Chondrocyte (in vitro differentiated cells): ENCODE measurements at regions not wholly inside any gene's neighbourhood (a gene's known extent, or its start where the extent isn't known, plus 50 kb on each side); places are given as distances from the start of the nearest gene placed in this dataset.
A peak's percentile ranks its signal among the peaks of the same experiment; 100 is the strongest.

Experiments
- DNase-seq: peaks from one replicate; pipeline ENCODE4 v3.0.0; 2021; ENCODE audit warnings: mixed read lengths, low spot score
- H3K27ac Mint-ChIP-seq: one replicate; pipeline ENCODE4 v1.8.0; 2021; ENCODE audit warnings: mild to moderate bottlenecking, moderate library complexity, mixed read lengths; ENCODE audit not compliant: unreplicated experiment
- H3K27me3 Mint-ChIP-seq: 2 replicates; pipeline ENCODE4 v1.8.0; 2021; ENCODE audit warnings: low read depth, mixed read lengths
- H3K36me3 Mint-ChIP-seq: 2 replicates; pipeline ENCODE4 v1.8.0; 2021; ENCODE audit warnings: low read depth, mixed read lengths
- H3K4me1 Mint-ChIP-seq: 2 replicates; pipeline ENCODE4 v1.8.0; 2021; ENCODE audit warnings: low read depth, mild to moderate bottlenecking, mixed read lengths
- H3K4me3 Mint-ChIP-seq: one replicate; pipeline ENCODE4 v1.8.0; 2021; ENCODE audit warnings: mild to moderate bottlenecking, moderate library complexity, mixed read lengths; ENCODE audit not compliant: unreplicated experiment
- H3K9me3 Mint-ChIP-seq: 2 replicates; pipeline ENCODE4 v1.8.0; 2021; ENCODE audit warnings: low read depth, mixed read lengths
- TF ChIP-seq, protein P1 (sequence below): fragments of 200-600 bp; sonication (generic); IDR thresholded peaks from 2 replicates; pipeline ENCODE4 v1.5.0; 2021; ENCODE audit warnings: antibody characterized with exemption, mild to moderate bottlenecking, moderate library complexity

DNA sequence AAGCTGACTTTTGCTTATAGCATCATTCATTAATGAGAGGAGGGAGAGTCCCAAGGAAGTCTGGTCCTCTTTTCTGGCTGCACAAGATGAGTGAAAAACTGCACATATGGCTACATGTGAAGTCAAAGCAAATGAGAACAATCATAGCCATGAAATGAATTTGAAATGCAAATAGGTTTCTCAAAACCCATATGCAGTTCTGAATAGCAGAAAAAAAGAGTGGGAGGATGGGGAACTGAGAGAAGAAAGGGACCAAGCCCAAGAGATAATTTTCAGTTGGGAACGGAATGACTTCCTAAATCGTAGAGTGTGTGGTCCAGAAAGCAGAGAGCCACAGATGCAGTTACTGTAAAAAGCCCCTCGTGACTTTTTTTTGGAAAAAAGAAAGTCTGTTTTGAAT, 66.3 kb downstream of the GTPBP8 start:
- TF ChIP-seq, protein P1, sequence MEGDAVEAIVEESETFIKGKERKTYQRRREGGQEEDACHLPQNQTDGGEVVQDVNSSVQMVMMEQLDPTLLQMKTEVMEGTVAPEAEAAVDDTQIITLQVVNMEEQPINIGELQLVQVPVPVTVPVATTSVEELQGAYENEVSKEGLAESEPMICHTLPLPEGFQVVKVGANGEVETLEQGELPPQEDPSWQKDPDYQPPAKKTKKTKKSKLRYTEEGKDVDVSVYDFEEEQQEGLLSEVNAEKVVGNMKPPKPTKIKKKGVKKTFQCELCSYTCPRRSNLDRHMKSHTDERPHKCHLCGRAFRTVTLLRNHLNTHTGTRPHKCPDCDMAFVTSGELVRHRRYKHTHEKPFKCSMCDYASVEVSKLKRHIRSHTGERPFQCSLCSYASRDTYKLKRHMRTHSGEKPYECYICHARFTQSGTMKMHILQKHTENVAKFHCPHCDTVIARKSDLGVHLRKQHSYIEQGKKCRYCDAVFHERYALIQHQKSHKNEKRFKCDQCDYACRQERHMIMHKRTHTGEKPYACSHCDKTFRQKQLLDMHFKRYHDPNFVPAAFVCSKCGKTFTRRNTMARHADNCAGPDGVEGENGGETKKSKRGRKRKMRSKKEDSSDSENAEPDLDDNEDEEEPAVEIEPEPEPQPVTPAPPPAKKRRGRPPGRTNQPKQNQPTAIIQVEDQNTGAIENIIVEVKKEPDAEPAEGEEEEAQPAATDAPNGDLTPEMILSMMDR: no peak
- H3K27ac Mint-ChIP-seq: no peak overlapping the region
- no peaks in the 10 kb centered on the region for H3K36me3 Mint-ChIP-seq
- no peak for DNase-seq
- peaks cover 4% of the 10 kb centered on the region for H3K4me1 Mint-ChIP-seq
- peaks cover 4% of the 10 kb centered on the region for H3K9me3 Mint-ChIP-seq
- H3K4me3 Mint-ChIP-seq: no peak overlapping the region
- no peaks in the 10 kb centered on the region for H3K27me3 Mint-ChIP-seq

DNA sequence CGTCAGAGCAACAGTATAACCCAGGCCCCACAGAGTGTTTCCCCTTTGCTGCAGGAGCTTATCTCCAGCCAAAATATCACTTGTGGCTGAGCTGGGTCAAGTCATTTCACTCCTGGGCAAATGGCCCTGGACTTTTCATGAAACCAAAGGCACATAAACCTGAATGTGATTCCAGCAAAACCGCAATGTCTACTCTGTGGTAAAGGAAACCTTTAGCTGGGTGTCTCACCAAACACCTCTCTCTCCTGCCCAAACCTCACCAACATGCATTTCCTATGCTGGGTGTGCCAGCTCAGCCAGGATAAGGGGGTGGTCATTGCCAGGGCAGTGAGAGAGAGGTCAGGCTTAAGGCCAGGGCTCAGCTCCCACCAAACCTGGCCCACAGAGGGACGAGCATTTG, 67.4 kb downstream of the GTPBP8 start:
- Mint-ChIP-seq H3K27me3 (no peaks in the 10 kb centered on the region), H3K36me3 (no peaks in the 10 kb centered on the region), H3K9me3 (peaks cover 8% of the 10 kb centered on the region), H3K4me3 (no peak overlapping the region), H3K27ac (no peak overlapping the region), H3K4me1 (peaks cover 6% of the 10 kb centered on the region)
- no peak for DNase-seq
- TF ChIP-seq, protein P1: no peak

GRCh38 chr3:113062705-113063104, 71.9 kb downstream of the GTPBP8 start:
- Mint-ChIP-seq H3K4me3 (no peak overlapping the region), H3K36me3 (peaks cover 1% of the 10 kb centered on the region), H3K27me3 (no peaks in the 10 kb centered on the region), H3K4me1 (peaks cover 20% of the 10 kb centered on the region), H3K9me3 (peaks cover 14% of the 10 kb centered on the region), H3K27ac (no peak overlapping the region)
- TF ChIP-seq, protein P1: no peak
- DNase-seq: no peak

GRCh38 chr3:113063126-113063894, 72.5 kb downstream of the GTPBP8 start:
- peak overlapping the region; percentile 28 for H3K27ac Mint-ChIP-seq
- no peaks in the 10 kb centered on the region for H3K27me3 Mint-ChIP-seq
- TF ChIP-seq, protein P1: no peak
- peaks cover 14% of the 10 kb centered on the region for H3K9me3 Mint-ChIP-seq
- H3K36me3 Mint-ChIP-seq: peaks cover 1% of the 10 kb centered on the region
- no peak overlapping the region for H3K4me3 Mint-ChIP-seq
- H3K4me1 Mint-ChIP-seq: peaks cover 20% of the 10 kb centered on the region
- DNase-seq: no peak

- Mint-ChIP-seq H3K4me1 (peaks cover 20% of the 10 kb centered on the region), H3K27ac (peak overlapping the region; percentile 1), H3K9me3 (peaks cover 14% of the 10 kb centered on the region), H3K4me3 (no peak overlapping the region), H3K27me3 (no peaks in the 10 kb centered on the region), H3K36me3 (peaks cover 1% of the 10 kb centered on the region)
- TF ChIP-seq, protein P1: no peak
- no peak for DNase-seq
Observed at GRCh38 chr3:113064183-113064582, 73.4 kb downstream of the GTPBP8 start.
